ENCODE measurements at regions not wholly inside any gene's neighbourhood (a gene's known extent, or its start where the extent isn't known, plus 50 kb on each side); places are given as distances from the start of the nearest gene placed in this dataset.
A peak's percentile ranks its signal among the peaks of the same experiment; 100 is the strongest.

GRCh38 chr4:15149234-15149838, 147.1 kb downstream of the CPEB2 start:
- TF ChIP-seq CTCF (IDR thresholded peaks at IDR 0.05 in 8 of 11, conservative IDR thresholded peaks at IDR 0.05 in 3 of 11): no peak
- no peak for TF ChIP-seq POLR2A (IDR thresholded peaks at IDR 0.05)
- TF ChIP-seq POLR2AphosphoS5 (IDR thresholded peaks at IDR 0.05): no peak
- peak overlapping the region in 1 of 8 donors; percentile 49 for H3K27ac ChIP-seq
- H3K9me3 ChIP-seq: no peaks in the 10 kb centered on the region
- no peaks in the 10 kb centered on the region for H3K36me3 ChIP-seq
- peaks cover 0 to 12% (median 7%) of the 10 kb centered on the region in 6 donors for H3K4me1 ChIP-seq
- no peak for DNase-seq
- intact Hi-C loops (cut with DNase I; ENCODE audit: low total_unique reads): no loop called here
- no peaks in the 10 kb centered on the region for H3K27me3 ChIP-seq (replicated peaks in 1 of 7)
- 68 to 81% (median 72%) methylated on average over 10 of the region's 10 CpGs for WGBS, 5 donors
- no peak overlapping the region for H3K4me3 ChIP-seq

GRCh38 chr4:15149839-15150592, 147.7 kb downstream of the CPEB2 start:
- intact Hi-C loops (cut with DNase I; ENCODE audit: low total_unique reads): no loop called here
- Histone ChIP-seq H3K36me3 (no peaks in the 10 kb centered on the region), H3K27ac (peak overlapping the region in 2 of 8 donors; percentile 13 to 49), H3K4me3 (no peak overlapping the region), H3K27me3 (replicated peaks in 1 of 7) (no peaks in the 10 kb centered on the region), H3K9me3 (no peaks in the 10 kb centered on the region), H3K4me1 (peaks cover 0 to 12% (median 7%) of the 10 kb centered on the region in 6 donors)
- DNase-seq: peak; percentile 86
- TF ChIP-seq POLR2A (IDR thresholded peaks at IDR 0.05) (no peak), POLR2AphosphoS5 (IDR thresholded peaks at IDR 0.05) (peak in 2 of 3 donors; percentile 36 to 42), CTCF (IDR thresholded peaks at IDR 0.05 in 8 of 11, conservative IDR thresholded peaks at IDR 0.05 in 3 of 11) (no peak)
- 36 to 50% (median 43%) methylated on average over 8 to 9 of the region's 9 CpGs for WGBS, 5 donors

- no peak for TF ChIP-seq CTCF (IDR thresholded peaks at IDR 0.05 in 8 of 11, conservative IDR thresholded peaks at IDR 0.05 in 3 of 11)
- TF ChIP-seq POLR2AphosphoS5 (IDR thresholded peaks at IDR 0.05): no peak
- Histone ChIP-seq H3K4me1 (peaks cover 0 to 12% (median 7%) of the 10 kb centered on the region in 6 donors), H3K4me3 (no peak overlapping the region), H3K27me3 (replicated peaks in 1 of 7) (no peaks in the 10 kb centered on the region), H3K9me3 (no peaks in the 10 kb centered on the region), H3K36me3 (no peaks in the 10 kb centered on the region), H3K27ac (peak overlapping the region in 1 of 8 donors; percentile 49)
- no peak for DNase-seq
- 83 to 93% (median 85%) methylated on average over 2 of the region's 2 CpGs for WGBS, 5 donors
- intact Hi-C loops (cut with DNase I; ENCODE audit: low total_unique reads): no loop called here
These were observed 148.3 kb downstream of the CPEB2 start for GRCh38 chr4:15150631-15151030.

GRCh38 chr4:15151033-15151432, 148.8 kb downstream of the CPEB2 start:
- WGBS, 5 donors: 10 to 100% (median 92%) methylated on average over 1 of the region's 1 CpG
- no peak for TF ChIP-seq CTCF (IDR thresholded peaks at IDR 0.05 in 8 of 11, conservative IDR thresholded peaks at IDR 0.05 in 3 of 11)
- no peak for TF ChIP-seq POLR2AphosphoS5 (IDR thresholded peaks at IDR 0.05)
- no peak for TF ChIP-seq POLR2A (IDR thresholded peaks at IDR 0.05)
- intact Hi-C loops (cut with DNase I; ENCODE audit: low total_unique reads): no loop called here

More at GRCh38 chr4:15151033-15151432, 148.8 kb downstream of the CPEB2 start:
- Histone ChIP-seq H3K27ac (no peak overlapping the region), H3K36me3 (no peaks in the 10 kb centered on the region), H3K27me3 (replicated peaks in 1 of 7) (no peaks in the 10 kb centered on the region), H3K4me1 (peaks cover 0 to 12% (median 7%) of the 10 kb centered on the region in 6 donors), H3K4me3 (no peak overlapping the region), H3K9me3 (no peaks in the 10 kb centered on the region)
- no peak for DNase-seq
